DMS114 treated with DMSO at 0.1 percent for 48 hours (cell line): ENCODE measurements at regions not wholly inside any gene's neighbourhood (a gene's known extent, or its start where the extent isn't known, plus 50 kb on each side); places are given as distances from the start of the nearest gene placed in this dataset.
"Not testable (repeated sequence)": the region's sequence is repeated elsewhere in the genome, so short reads cannot be mapped to it uniquely, and the experiment has no call there.

Experiments
- DNase-seq: peaks from one replicate; lab custom pipeline; 2025; ENCODE audit not compliant: unreplicated experiment; lab: John Stamatoyannopoulos, UW

DNA sequence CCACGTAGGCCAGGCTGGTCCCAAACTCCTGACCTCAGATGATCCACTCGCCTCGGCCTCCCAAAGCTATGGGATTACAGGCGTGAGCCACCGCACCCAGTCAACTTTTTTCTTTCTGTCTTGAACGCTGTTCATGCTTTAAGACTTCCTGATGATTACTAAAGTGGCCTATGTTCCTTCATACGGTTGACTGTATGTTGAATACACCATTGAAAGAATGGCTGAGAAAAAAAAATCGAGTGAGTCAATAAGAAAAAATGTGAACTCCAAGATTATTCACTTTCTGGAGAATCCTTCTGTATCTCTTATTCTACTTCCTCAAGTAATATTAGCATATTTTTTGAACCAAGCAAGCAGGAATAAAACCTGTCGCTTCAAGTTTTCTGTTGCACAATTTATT is 955.0 kb downstream of the GATA3 start:
- no peak for DNase-seq

DNA sequence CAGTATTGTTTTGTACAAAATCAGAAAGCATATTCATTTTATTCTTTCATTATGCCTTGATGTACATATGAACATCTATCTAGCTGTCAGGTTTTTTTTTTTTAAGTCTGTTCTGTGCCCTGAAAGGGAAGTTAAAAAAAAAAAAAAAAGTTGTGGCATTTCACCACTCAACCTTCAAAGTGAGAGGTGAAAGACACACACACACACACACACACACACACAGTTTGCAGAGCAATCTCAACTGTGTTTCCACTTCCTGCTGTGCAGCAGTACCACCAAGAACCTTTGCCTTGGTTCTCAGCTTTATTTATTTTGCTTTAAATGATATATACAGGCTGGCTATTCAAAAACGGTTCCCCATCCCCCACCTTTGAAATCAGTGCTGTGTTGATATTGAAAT is 955.6 kb downstream of the GATA3 start:
- DNase-seq: no peak

GRCh38 chr10:9010931-9011670 is 956.6 kb downstream of the GATA3 start:
- DNase-seq: no peak

- DNase-seq: no peak
Measured at GRCh38 chr10:9012312-9012711, 957.8 kb downstream of the GATA3 start.

- no peak for DNase-seq
Measured at GRCh38 chr10:9015005-9015404, 960.5 kb downstream of the GATA3 start.

DNA sequence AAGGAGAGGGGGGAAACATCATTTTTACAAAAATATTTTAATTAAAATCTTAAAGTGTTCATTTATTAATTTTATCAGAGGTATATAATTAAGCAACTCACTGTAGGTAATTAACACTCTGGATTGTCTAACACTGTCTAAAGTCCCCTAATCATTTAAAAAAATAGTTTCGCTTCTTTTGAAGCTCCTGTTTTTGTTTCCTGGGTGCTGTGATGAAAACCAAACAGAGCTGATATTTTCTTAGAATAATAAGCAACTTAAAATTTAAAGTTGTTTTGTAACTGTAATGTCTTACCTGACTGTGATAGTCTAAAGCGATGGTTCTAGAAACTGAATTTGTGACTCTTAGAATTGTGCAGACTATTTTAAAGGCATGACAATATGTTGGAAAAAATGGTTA is 961.0 kb downstream of the GATA3 start:
- DNase-seq: no peak

DNA sequence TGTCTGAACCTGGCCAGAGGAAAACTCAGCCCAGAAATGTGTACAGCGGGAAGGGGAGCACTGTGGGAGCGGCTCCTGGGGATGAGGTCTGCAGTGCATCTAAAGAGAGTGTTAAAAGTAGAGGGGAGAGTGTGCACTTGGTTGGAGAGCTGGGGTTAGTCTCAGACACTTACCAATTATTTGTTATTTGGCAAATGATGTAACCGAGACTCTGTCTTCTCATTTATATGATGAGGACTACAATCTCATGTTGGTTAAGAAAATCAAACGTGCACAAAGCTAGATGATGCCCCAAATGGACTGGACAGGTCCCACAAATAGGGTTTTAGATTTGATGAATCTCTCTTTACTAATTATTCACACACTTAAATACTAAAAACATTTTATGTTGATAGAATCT is 962.4 kb downstream of the GATA3 start:
- no peak for DNase-seq

DNA sequence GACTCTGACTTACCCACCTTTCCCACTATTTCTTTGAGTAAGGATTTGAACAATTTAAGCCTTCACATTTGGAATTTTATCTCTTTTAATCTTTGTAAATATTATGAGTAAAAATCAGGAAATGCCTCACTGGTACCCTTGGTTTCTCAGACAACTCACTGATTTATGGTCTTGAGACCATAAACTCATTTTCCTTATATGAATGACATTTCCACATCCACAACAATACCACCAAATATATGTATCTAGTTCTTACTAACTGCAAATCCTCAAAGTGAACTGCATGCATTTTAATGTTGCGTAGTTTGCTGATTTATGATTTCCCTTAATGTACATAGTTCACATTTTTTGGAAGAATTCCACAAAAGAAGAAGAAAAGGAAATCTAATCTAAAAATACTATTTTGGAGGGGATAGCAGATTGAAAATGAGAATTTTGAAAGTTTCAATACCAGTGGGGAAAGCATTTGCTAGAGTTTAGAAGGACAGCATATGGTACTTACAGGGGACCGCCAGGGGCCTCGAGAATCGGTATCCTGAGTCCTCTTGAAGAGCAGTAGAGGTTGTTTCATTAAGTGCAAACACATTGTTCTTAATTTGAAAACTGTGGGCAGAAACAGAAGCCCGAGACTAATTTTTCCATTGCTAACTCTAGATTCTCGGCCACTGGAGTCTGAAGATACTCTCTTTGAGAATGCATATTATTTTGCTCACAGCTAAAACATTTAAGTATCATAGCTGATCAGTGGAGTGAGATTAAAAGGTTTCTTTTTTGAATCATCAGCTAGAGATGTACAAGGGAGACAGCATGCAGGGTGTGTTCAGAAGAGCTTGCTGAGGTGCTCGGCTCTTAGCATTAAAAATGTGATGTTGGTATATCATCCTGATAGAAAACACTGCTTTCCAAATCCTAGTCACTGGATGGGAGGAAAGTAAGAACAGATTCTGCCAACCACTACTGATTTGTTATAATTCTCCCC is 964.0 kb downstream of the GATA3 start:
- DNase-seq: no peak

GRCh38 chr10:9023206-9023605 is 968.7 kb downstream of the GATA3 start:
- DNase-seq: no peak

DNA sequence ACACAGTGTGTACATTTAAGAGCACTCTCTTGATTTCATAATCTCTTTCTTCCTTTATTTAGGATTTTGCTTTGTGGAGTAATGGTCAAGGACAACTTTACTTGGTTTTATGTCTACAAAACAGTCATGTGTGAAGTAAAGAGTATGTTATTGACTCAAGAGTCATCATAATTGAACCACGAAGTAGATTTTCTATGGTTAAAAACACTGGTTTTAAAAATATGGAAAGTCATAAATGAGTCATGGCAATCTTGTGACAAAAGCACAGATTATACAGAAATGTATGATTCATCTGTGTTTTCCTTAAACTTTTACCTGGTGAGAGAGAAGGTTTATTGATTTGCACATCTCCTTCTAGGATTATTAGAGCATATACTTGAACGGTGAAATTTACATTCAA is 969.7 kb downstream of the GATA3 start:
- no peak for DNase-seq

DNA sequence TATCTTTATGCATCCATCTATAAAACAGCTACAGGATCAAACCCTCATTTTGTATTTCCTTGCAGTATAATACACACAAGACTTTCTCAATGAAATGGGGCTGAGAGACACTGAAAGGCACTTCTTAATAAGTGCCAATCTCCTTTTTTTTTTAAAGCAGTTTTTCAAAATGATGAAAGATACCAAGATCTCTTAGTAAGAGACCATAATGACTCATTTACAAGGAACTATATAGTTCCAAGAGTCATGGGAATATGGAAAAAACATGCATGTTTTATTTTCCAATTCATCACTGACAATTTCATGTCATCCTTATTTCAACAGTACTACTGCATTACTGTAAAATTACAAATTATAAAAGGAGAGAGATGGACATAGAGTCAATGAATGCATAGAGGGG is 973.7 kb downstream of the GATA3 start:
- no peak for DNase-seq

- no peak for DNase-seq
Measured at GRCh38 chr10:9035355-9035754, 980.9 kb downstream of the GATA3 start.

DNA sequence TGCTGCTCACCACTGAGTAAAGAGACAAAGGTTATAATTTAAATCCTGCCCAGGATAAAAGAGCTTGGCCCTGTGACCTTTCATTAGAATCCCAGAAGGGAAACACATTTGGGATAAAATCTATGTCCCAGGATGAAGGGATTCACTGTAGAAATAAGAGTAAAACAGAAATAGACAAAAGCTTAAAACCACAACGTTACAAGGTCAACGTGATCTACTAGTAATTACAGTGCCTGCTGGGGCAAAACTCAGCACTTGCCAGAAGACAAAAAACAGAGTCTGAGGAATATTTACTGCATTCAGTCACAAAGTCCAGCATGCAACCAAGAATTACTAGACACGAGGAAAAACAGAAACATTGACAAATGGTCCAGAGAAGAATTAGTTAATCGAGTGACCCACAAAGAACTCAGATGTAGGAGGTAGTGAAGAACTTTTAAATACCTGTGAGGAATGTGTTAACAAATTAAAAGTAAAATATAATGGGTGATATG is 982.3 kb downstream of the GATA3 start:
- DNase-seq: no peak

DNA sequence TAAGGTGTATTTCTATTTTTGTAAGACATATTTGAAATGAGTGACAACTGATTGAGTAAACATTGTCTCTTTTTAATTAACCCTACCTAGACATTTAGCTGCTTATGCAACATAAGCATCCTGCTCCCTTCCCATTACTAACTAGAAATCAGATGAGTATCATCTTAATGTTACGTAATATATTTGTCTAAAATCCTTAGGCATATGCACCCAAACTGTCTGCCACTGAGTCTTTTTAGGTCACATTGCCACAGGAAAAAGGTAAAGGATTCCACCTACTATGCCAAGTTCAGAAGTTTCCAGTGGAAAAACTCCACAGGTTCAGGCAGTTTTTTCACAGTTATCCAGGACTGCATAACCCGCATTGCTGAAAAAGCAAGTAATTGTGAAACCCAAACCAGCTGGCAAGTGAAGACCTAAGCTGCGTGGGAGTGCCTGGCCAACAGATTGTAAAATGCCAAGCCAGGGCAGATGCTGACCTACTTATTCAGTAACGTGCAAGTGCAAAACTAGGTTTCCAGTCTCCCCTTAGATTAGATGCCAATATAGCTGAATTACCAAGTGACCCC is 983.7 kb downstream of the GATA3 start:
- no peak for DNase-seq

DNA sequence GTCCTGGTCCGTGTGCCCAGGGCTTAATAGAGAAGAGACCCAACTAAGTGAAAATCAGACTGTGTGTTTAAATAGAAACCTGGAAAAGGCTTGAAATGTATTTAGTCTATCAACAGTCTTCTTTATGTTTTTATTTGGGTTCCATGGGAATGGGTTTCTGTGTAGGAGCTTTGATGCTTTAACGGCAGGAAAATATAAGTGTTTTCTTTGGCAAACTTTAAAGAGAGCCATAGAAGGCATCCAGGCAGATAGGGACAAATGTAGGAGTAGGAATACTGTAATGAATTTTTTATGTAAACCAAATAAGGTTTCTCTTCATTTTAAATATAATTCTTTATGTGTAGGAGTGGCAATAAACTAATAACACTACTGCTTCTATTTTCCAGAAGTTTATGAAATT is 989.0 kb downstream of the GATA3 start:
- no peak for DNase-seq

GRCh38 chr10:9045311-9045710 is 990.8 kb downstream of the GATA3 start:
- no peak for DNase-seq

- no peak for DNase-seq
Measured at GRCh38 chr10:9051328-9051974, 997.0 kb downstream of the GATA3 start.

GRCh38 chr10:9052767-9053166 is 998.3 kb downstream of the GATA3 start:
- DNase-seq: no peak

DNA sequence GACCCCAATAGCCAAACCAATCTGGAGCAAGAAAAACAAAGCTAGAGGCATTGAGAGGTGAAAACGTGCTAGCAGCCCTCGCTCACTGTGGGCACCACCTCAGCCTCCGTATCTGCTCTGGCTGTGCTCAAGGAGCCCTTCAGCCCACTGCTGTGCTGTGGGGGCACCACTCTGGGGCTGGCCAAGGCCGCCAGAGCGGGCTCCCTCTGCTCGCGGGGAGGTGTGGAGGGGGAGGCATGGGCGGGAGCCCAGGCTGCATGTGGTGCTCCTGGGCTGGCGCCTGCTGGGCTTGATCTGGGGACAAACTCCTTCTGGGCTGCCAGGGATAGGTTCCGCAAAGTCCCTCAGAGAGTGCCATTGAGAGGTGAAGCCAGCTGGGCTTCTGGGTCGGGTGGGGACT is 1002.0 kb downstream of the GATA3 start:
- no peak for DNase-seq

DNA sequence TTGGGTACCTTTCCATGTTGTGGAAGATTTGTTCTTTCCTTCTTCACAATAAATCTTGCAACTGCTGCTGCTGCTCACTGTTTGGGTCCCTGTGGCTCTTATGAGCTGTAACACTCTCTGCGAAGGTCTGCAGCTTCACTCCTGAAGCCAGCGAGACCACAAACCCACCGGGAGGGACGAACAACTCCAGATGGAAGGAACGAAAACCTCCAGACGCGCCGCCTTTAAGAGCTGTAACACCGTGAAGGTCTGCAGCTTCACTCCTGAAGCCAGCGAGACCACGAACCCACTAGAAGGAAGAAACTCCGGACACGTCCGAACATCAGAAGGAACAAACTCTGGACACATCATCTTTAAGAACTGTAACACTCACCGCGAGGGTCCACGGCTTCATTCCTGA is 1002.8 kb downstream of the GATA3 start:
- not testable (repeated sequence) for DNase-seq

DNA sequence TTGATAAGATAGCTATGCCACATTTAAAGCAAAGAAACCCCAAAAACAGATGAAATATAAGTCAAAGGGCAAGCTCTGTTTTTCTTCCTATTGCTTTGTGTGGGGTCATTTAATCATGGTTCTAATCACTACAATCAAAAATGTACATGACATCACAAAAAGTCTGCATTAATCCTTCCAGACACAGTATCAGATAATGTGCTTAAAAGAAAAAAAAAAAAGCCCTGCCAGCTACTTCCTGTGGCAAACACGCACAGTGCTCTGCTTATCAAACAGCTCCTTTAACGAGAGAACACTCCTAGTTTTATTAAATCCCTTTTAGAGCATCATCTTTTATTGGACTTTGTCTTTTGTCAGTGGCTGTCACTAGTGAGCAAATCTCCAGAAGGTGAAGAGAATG is 1005.8 kb downstream of the GATA3 start:
- DNase-seq: no peak
